ENCODE measurements at regions not wholly inside any gene's neighbourhood (a gene's known extent, or its start where the extent isn't known, plus 50 kb on each side); places are given as distances from the start of the nearest gene placed in this dataset.
A peak's percentile ranks its signal among the peaks of the same experiment; 100 is the strongest.

DNA sequence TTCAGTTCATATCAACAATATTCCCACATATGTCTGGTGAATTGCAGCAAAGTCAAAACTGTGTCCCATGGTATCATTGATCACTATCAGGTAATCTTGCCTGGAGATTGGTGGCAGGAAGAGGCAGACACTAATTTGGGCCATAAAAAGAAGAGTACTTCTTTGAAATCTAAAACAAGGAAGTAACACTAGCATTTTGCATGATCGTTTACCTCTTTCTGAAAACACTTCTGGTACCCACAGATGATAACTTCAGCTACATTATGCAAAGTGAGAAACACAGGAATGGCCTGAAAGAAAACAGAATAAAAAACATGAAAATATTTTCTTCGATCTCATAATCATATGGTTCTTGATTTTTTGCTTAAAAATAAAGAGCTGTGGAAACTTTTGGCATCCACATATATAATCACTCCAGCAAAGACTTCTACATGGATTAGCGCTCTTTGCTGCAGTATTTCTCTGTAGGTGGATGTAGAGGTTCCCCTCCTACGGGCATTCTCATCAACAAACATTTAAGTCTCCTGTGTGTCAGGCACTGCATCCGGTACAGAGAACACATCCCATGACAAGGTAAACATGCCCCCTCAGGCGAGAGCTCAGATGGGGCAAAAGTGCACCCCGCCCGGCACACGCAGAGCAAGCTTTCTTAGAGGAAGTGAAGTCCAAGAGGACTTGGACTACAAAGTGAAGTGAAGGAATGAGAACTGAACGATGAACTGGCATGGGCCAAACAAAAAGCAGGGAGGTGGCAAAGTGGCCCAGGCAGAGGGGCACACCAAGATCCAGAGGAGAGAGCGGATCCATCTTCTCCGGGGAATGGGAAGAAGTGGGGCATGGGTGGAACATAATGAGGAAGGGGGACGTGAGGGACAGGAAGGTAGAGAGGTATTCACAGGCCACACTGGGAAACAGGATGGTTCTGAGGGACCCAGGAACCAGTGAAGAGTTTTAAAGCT is 68.0 kb upstream of the RIOK3 start:
- FAIRE-seq (no peak), DNase-seq (ENCODE audit: low spot score) (no peak)

DNA sequence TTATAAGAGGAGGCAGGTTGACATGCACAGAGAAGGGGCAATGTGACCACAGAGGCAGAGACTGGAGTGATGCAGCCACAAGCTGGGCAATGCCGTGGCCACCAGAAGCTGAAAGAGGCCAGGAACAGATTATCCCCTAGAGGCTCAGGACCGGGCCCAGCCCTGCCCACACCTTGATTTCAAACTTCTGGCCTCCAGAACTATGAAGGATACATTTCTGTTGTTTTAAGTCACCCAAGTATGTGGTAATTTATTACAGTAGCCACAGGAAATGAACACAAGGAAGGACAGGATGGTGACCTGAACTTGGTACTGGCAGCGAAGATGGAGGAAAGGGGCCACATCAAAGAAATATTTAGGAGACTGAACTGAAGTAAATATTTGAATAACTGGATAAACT is 66.8 kb upstream of the RIOK3 start:
- FAIRE-seq (no peak), DNase-seq (ENCODE audit: low spot score) (peak; percentile 4)

DNA sequence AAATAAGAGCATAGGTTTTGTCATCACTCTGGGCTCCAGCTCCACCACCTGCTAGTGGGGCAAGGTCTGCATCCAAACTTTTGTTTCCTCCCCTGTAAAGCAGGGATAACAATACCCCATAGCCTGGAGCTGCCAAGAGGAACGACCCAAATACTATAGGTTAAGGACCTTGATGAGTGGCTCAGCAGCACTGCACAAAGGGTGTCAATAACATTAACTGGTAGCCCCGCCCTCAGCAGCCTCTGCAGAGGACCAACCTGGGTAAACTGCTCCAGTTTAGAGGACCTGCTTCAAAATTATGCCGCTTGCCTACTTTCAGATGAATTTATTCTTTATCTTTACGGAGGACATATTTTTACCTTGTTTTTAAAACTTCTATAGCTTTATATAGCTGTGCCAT is 65.8 kb upstream of the RIOK3 start:
- DNase-seq (ENCODE audit: low spot score) = no peak
- no peak for FAIRE-seq

DNA sequence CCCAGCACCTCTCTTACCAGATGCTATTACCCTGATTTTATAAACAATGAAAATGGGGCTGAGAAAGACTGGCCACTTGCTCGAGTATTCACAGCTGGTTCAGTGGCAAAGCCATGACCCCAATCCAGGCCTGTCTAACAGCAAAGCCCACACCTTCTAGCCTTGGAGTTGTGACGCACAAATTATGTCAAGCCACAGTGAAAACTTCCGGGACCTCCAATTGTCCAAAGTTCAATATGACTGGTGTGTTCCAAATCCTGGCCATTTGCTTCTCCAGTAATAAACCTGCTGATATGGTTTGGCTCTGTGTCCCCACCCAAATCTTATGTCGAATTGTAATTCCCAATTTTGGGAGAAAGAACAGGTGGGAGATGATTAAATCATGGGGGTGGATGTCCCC is 64.7 kb upstream of the RIOK3 start:
- no peak for DNase-seq (ENCODE audit: low spot score)
- no peak for FAIRE-seq

DNA sequence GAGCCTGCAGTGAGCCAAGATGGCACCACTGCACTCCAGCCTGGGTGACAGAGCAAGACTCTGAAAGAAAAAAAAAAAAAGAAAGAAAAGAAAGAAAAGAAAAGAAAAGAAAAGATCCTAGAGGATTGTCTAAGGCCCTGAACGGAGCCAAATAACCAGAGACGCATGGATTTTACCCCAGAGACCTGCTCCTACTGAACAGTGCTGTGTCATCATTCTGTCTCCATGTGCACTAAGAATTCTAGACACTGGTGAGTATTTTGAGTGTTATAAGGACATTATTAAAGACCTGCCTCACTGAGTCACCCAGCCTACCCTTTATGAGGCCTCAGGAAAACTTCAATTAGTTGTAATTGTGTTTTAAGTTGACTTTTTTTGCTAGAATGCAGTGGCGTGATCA is 61.9 kb upstream of the RIOK3 start:
- no peak for FAIRE-seq
- DNase-seq (ENCODE audit: low spot score) = no peak

DNA sequence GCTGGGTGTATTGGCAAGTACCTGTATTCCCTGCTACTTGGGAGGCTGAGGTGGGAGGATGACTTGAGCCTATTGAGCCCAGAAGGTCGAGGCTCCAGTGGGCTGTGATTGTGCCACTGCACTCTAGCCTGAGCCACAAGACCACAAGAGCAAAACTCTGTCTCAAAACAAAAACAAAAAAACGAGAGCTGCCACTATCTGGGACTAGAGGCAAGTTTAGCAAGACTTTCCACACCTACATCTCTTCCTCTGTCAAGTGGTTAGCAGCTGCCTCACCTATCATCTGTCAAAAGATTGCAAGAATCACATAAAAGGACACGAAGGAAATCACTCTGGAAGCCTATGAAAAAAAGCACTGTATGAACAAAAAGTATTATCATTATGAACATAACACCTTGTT is 55.2 kb upstream of the RIOK3 start:
- DNase-seq (ENCODE audit: low spot score) (no peak), FAIRE-seq (no peak)

DNA sequence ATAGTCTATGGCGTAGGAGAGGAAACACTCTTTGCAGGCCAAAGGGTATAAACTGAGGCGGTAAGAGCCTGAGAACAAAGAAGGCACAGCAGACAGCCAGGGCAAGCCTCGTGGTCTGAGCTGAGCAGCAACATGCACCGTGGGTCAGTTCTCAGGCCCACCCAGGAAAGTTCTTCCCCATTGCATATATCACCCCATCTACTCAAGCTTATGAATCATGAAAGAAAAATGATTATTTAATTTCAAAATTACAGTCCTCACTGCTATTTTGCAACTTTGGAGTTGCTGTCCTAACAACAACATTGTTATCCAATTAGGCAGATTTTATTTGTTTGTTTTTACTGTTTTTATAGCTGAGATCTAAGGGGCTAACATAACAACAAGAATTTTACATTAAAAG is 54.7 kb upstream of the RIOK3 start:
- DNase-seq (ENCODE audit: low spot score) (no peak), FAIRE-seq (no peak)

DNA sequence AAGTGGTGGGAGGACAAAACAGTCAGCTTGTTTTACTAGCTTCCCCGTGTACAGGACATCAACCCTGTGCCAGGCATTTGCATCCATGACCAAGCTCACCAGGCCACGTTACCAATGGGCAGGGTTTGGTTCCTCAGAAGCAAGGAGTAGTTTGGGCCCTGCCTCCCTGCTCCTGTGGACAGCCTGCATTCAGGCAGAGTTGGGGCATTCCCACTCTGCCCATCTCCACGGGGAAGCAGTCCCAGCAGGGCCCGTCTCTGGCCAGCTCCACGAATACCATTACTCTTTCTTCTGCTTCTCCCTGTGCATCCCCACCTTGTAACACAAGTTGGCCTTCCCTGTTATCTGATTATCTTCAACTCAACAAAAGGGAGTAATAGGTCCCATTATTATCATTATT is 54.0 kb upstream of the RIOK3 start:
- FAIRE-seq = no peak
- DNase-seq (ENCODE audit: low spot score) = no peak

DNA sequence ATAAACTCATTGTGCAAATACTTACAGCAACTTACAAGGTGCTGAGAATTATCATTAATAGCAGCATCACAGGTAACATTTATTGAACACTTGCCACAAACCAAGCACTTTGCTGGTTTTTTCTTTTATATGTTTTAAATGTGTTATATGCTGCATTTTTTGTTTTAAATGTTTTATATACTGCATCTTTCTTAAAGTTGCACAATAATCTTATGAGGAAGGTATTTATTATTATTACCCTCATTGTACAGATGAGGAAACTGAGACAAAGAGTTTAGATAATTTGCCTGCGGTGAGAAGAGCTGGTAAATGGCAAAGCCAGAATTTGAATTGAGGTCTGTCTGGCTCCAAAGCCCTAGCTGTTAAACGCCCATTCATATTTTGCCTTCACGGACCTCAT is 52.2 kb upstream of the RIOK3 start:
- FAIRE-seq (no peak), DNase-seq (ENCODE audit: low spot score) (no peak)

DNA sequence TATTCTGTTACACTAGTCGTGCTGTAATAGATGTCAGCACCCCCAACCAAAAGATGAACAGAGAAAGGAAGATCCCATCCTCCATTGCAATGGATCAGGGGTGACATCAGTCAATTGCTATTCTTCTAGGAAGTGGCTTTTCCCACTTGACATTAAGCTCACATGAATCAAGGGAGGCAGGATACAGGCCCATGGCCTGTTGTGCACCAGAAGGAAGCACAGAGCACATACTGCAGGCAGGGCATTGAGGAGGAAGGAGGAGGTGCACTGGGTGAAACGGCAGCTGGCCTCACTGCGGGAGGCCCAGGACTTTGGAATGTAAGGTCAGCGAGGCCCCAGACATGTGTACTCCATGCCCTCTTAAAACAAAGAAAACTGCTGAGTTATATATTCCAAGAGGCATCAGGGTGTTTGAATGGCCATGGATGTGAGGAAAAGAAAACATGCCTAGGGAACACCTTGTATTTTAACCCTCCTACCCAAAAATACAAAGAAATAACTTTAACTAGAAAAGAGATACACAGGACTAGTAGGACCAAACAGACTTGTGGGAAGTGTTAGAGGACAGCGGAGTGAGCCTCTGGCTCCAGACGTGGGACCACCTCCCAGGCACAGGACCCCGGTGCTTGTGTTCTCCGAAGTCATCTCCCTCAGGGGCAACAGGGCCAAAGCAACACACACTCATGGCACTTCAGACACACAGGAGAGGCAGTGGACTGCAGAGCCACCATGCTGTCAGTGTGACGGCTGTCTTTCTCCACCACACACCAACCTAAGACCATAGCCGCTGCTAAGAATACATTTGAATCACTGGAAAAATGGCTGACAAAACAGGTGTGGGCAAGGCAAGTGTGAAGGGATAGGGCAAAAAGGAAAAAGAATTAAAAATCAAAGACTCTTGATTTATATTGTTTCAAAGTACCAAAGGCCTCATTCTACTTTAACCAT is 51.4 kb upstream of the RIOK3 start:
- FAIRE-seq (peak; percentile 48), DNase-seq (ENCODE audit: low spot score) (peak; percentile 88)

Measured in RCC 7860 (cell line).